SK-N-SH treated with all-trans-retinoic acid at 6 μM for 48 hours (cell line): ENCODE measurements at regions not wholly inside any gene's neighbourhood (a gene's known extent, or its start where the extent isn't known, plus 50 kb on each side); places are given as distances from the start of the nearest gene placed in this dataset.

Experiments used
- ARNTL ChIP-seq: fragments of 450-650 bp; formaldehyde crosslinking; IDR thresholded peaks from 2 replicates; pipeline ENCODE4 v1.5.0; 2020; ENCODE audit warnings: low read depth, mild to moderate bottlenecking, moderate library complexity, borderline replicate concordance
- ESRRG ChIP-seq: fragments of 250-450 bp; sonication (Bioruptor Pico); IDR thresholded peaks from 2 replicates; pipeline ENCODE4 v1.6.1; 2021; ENCODE audit warnings: mild to moderate bottlenecking
- GLIS3 ChIP-seq: fragments of 250-450 bp; sonication (Bioruptor Pico); IDR thresholded peaks from 2 replicates; pipeline ENCODE4 v1.5.0; 2020; ENCODE audit warnings: mild to moderate bottlenecking, moderate library complexity
- ISL1 ChIP-seq: fragments of 250-450 bp; sonication (Bioruptor Pico); IDR thresholded peaks from 2 replicates; pipeline ENCODE4 v2.1.2; 2022; ENCODE audit warnings: mild to moderate bottlenecking, moderate library complexity
- OSR1 ChIP-seq: fragments of 250-450 bp; sonication (Bioruptor Pico); IDR thresholded peaks from 2 replicates; pipeline ENCODE4 v1.8.0; 2022; ENCODE audit warnings: moderate library complexity, mild to moderate bottlenecking, inconsistent platforms
- RARB ChIP-seq: fragments of 250-450 bp; sonication (Bioruptor Pico); IDR thresholded peaks from 2 replicates; pipeline ENCODE4 v1.8.0; 2021; ENCODE audit warnings: mild to moderate bottlenecking, moderate library complexity
- TOX ChIP-seq: fragments of 250-450 bp; sonication (Bioruptor Pico); IDR thresholded peaks from 2 replicates; pipeline ENCODE4 v1.8.0; 2021; ENCODE audit warnings: mild to moderate bottlenecking, moderate library complexity, borderline replicate concordance
- ZC3H10 ChIP-seq: fragments of 250-450 bp; sonication (Bioruptor Pico); IDR thresholded peaks from 2 replicates; pipeline ENCODE4 v1.5.1; 2021; ENCODE audit warnings: mild to moderate bottlenecking, moderate library complexity
- ZFP3 ChIP-seq: fragments of 250-450 bp; sonication (Bioruptor Pico); IDR thresholded peaks from 2 replicates; pipeline ENCODE4 v1.5.0; 2020; ENCODE audit warnings: mild to moderate bottlenecking, moderate library complexity
- ZNF70 ChIP-seq: fragments of 450-650 bp; formaldehyde crosslinking; IDR thresholded peaks from 2 replicates; pipeline ENCODE4 v1.5.0; 2020; ENCODE audit warnings: mild to moderate bottlenecking, moderate library complexity
- ZNF8 ChIP-seq: fragments of 450-650 bp; formaldehyde crosslinking; IDR thresholded peaks from 2 replicates; pipeline ENCODE4 v1.5.0; 2020; ENCODE audit warnings: mild to moderate bottlenecking, moderate library complexity
- TF ChIP-seq, protein P1 (sequence below): fragments of 250-450 bp; sonication (Bioruptor Pico); IDR thresholded peaks from 2 replicates; pipeline ENCODE4 v1.5.1; 2020; ENCODE audit warnings: low read depth, mild to moderate bottlenecking, moderate library complexity

DNA sequence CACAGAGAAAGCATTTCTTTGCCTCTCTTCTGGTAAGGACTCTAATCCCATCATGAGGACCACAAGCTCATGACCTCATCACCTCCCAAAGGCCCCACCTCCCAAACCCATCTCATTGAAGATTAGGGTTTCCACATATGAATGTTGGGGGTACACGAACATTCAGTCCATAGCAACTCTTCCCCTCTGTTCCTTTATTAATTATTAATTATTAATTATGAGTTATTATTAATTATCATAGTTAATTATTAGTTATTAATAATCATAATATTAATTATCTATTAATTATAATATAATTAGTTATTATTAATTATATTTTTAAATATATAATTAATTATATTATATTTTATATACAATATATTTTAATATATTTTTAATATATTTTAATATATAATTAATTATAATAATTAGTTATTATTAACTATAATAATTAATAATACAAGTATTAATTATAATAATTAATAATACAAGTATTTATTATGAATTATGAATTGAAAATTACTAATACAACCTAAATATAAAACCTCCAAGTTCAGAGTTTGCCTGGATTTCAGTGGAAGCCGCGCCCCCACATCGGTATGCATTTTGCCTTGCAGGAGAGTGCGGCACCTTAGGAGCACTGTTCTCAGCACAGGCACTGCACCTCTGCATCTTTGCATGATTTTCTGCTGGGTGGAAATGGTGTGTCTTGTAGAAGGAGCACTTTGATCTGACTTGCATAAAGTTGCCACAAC, 128.0 kb upstream of the FGF3 start:
- TF ChIP-seq OSR1 (CRISPR knock-in tag) (no peak), ZNF8 (CRISPR knock-in tag) (no peak), ESRRG (no peak), RARB (CRISPR knock-in tag) (no peak), GLIS3 (no peak), ARNTL (CRISPR knock-in tag) (no peak), ISL1 (no peak), ZC3H10 (CRISPR knock-in tag) (no peak), ZFP3 (no peak), ZNF70 (no peak), TOX (no peak)
- TF ChIP-seq, protein P1, sequence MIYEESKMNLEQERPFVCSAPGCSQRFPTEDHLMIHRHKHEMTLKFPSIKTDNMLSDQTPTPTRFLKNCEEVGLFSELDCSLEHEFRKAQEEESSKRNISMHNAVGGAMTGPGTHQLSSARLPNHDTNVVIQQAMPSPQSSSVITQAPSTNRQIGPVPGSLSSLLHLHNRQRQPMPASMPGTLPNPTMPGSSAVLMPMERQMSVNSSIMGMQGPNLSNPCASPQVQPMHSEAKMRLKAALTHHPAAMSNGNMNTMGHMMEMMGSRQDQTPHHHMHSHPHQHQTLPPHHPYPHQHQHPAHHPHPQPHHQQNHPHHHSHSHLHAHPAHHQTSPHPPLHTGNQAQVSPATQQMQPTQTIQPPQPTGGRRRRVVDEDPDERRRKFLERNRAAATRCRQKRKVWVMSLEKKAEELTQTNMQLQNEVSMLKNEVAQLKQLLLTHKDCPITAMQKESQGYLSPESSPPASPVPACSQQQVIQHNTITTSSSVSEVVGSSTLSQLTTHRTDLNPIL = no peak
